Endothelial cell of umbilical vein (primary cell): ENCODE measurements at regions not wholly inside any gene's neighbourhood (a gene's known extent, or its start where the extent isn't known, plus 50 kb on each side); places are given as distances from the start of the nearest gene placed in this dataset.

Experiments
- CTCF ChIP-seq, 2 donors: IDR thresholded peaks; 1 replicate in 1 of 2; 2 replicates in 1 of 2; pipeline ENCODE4 v1.5.1; 2011; ENCODE audit warnings: low read length in 2 of 2, mild to moderate bottlenecking in 2 of 2, moderate library complexity in 2 of 2, control low read depth in 1 of 2, inconsistent platforms in 1 of 2, low read depth in 1 of 2; ENCODE audit not compliant: insufficient read depth in 1 of 2; ENCODE audit errors: extremely low read depth in 1 of 2
- GATA2 ChIP-seq: IDR thresholded peaks from 2 replicates; pipeline ENCODE4 v1.7.0; 2011; ENCODE audit warnings: low read depth, mild to moderate bottlenecking, moderate library complexity, mixed read lengths, low read length; ENCODE audit not compliant: insufficient read length, insufficient read depth
- JUN ChIP-seq: IDR thresholded peaks from 2 replicates; pipeline ENCODE4 v1.6.1; 2011; ENCODE audit warnings: borderline replicate concordance, low read depth; ENCODE audit not compliant: insufficient read length, insufficient read depth
- POLR2A ChIP-seq: IDR thresholded peaks from 2 replicates; pipeline ENCODE4 v1.6.1; 2012; ENCODE audit warnings: low read depth, mild to moderate bottlenecking, control low read depth, low read length

GRCh38 chr2:180322781-180323180 lies 315.7 kb upstream of the CWC22 start:
- TF ChIP-seq GATA2, result peak; percentile 10
- no peak for TF ChIP-seq POLR2A
- TF ChIP-seq JUN, result peak; percentile 3
- no peak for TF ChIP-seq CTCF (IDR thresholded peaks at IDR 0.05; ENCODE audit: extremely low read depth in 1 of 2, insufficient read depth in 1 of 2, low read depth in 1 of 2, low read length in 2 of 2)
